ENCODE measurements at regions not wholly inside any gene's neighbourhood (a gene's known extent, or its start where the extent isn't known, plus 50 kb on each side); places are given as distances from the start of the nearest gene placed in this dataset.

DNA sequence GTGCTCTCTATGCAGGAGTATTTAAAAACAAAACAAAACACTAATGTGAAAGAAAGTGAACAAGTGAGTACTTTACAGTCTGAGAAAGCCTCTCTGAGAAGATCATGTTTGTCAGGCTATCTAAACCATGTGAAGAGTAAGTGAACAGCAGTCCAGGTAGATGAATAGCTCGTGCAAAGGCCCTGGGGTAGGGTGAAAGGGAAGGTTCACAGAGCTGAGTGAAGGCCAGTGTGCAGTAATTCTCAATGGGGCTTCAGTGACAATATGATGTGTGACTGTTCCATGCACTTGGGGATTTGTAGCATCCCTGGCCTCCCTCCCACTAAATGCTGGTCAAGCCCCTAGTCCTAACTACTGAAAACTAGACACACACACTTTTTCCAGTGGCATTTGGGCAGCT, 488.9 kb upstream of the JARID2 start:
- DNase-seq (ENCODE audit: low read depth, low spot score), result no peak
- Histone ChIP-seq H3K27ac (ENCODE audit: low read length) (no peak overlapping the region), H3K36me3 (ENCODE audit: control insufficient read depth, insufficient read depth, low read length) (no peaks in the 10 kb centered on the region), H3K9me3 (ENCODE audit: control insufficient read depth, insufficient read depth, low read depth, low read length) (no peaks in the 10 kb centered on the region), H3K4me1 (ENCODE audit: control insufficient read depth, insufficient read depth, low read length) (no peaks in the 10 kb centered on the region), H3K4me3 (ENCODE audit: low read depth in 2 of 2, low read length in 2 of 2) (no peak overlapping the region), H3K27me3 (ENCODE audit: control insufficient read depth, insufficient read depth, low read length) (no peaks in the 10 kb centered on the region)
- intact Hi-C loops (cut with micrococcal nuclease; ENCODE audit: unreplicated experiment), result no loop called here
- TF ChIP-seq TCF7L2 (IDR thresholded peaks at IDR 0.05; ENCODE audit: low read depth, low read length) (no peak), SIN3A (IDR thresholded peaks at IDR 0.05; ENCODE audit: borderline replicate concordance, insufficient read depth, low read depth, low read length) (no peak), POLR2AphosphoS5 (IDR thresholded peaks at IDR 0.05; ENCODE audit: low read depth, low read length) (no peak)
- TF ChIP-seq, protein P1, sequence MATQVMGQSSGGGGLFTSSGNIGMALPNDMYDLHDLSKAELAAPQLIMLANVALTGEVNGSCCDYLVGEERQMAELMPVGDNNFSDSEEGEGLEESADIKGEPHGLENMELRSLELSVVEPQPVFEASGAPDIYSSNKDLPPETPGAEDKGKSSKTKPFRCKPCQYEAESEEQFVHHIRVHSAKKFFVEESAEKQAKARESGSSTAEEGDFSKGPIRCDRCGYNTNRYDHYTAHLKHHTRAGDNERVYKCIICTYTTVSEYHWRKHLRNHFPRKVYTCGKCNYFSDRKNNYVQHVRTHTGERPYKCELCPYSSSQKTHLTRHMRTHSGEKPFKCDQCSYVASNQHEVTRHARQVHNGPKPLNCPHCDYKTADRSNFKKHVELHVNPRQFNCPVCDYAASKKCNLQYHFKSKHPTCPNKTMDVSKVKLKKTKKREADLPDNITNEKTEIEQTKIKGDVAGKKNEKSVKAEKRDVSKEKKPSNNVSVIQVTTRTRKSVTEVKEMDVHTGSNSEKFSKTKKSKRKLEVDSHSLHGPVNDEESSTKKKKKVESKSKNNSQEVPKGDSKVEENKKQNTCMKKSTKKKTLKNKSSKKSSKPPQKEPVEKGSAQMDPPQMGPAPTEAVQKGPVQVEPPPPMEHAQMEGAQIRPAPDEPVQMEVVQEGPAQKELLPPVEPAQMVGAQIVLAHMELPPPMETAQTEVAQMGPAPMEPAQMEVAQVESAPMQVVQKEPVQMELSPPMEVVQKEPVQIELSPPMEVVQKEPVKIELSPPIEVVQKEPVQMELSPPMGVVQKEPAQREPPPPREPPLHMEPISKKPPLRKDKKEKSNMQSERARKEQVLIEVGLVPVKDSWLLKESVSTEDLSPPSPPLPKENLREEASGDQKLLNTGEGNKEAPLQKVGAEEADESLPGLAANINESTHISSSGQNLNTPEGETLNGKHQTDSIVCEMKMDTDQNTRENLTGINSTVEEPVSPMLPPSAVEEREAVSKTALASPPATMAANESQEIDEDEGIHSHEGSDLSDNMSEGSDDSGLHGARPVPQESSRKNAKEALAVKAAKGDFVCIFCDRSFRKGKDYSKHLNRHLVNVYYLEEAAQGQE (IDR thresholded peaks at IDR 0.05; ENCODE audit: insufficient read depth in 1 of 2, low read depth in 2 of 2, low read length in 1 of 2), result no peak
- TF ChIP-seq, protein P2, sequence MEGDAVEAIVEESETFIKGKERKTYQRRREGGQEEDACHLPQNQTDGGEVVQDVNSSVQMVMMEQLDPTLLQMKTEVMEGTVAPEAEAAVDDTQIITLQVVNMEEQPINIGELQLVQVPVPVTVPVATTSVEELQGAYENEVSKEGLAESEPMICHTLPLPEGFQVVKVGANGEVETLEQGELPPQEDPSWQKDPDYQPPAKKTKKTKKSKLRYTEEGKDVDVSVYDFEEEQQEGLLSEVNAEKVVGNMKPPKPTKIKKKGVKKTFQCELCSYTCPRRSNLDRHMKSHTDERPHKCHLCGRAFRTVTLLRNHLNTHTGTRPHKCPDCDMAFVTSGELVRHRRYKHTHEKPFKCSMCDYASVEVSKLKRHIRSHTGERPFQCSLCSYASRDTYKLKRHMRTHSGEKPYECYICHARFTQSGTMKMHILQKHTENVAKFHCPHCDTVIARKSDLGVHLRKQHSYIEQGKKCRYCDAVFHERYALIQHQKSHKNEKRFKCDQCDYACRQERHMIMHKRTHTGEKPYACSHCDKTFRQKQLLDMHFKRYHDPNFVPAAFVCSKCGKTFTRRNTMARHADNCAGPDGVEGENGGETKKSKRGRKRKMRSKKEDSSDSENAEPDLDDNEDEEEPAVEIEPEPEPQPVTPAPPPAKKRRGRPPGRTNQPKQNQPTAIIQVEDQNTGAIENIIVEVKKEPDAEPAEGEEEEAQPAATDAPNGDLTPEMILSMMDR (IDR thresholded peaks at IDR 0.05), result no peak
- BruUV-seq (replicated peaks), result no TSS peak
- ChIA-PET CTCF (no interaction called here), POLR2A (no interaction called here)
- no peak for ATAC-seq
- in situ Hi-C loops (cut with HindIII; ENCODE audit: low pct_unique_long_range_greater_than_20kb, low sequenced_read_pairs), result no loop called here

DNA sequence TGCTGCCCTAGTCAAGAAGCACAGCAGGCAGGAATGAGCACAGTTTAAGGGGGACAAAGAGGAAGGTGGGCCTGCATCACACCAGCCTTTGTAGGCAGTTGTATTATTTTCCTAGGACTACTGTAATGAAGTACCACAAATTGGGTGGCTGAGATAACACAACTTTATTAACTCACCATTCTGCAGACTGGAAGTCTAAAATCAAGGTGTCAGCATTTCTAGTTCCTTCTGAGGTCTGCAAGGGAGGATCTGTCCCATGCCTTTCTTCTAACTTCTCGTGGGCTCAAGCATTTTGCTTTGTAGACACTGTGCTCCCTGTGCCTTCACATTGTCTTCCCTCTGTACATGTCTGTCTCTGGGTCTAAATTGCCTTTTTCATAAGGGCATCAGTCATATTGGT, 488.5 kb upstream of the JARID2 start:
- Histone ChIP-seq H3K4me1 (ENCODE audit: control insufficient read depth, insufficient read depth, low read length) (no peaks in the 10 kb centered on the region), H3K27ac (ENCODE audit: low read length) (no peak overlapping the region), H3K4me3 (ENCODE audit: low read depth in 2 of 2, low read length in 2 of 2) (no peak overlapping the region), H3K36me3 (ENCODE audit: control insufficient read depth, insufficient read depth, low read length) (no peaks in the 10 kb centered on the region), H3K27me3 (ENCODE audit: control insufficient read depth, insufficient read depth, low read length) (no peaks in the 10 kb centered on the region), H3K9me3 (ENCODE audit: control insufficient read depth, insufficient read depth, low read depth, low read length) (no peaks in the 10 kb centered on the region)
- in situ Hi-C loops (cut with HindIII; ENCODE audit: low pct_unique_long_range_greater_than_20kb, low sequenced_read_pairs), result no loop called here
- ChIA-PET CTCF (no interaction called here), POLR2A (no interaction called here)
- intact Hi-C loops (cut with micrococcal nuclease; ENCODE audit: unreplicated experiment), result no loop called here
- TF ChIP-seq, protein P2 (IDR thresholded peaks at IDR 0.05), result no peak
- TF ChIP-seq SIN3A (IDR thresholded peaks at IDR 0.05; ENCODE audit: borderline replicate concordance, insufficient read depth, low read depth, low read length) (no peak), TCF7L2 (IDR thresholded peaks at IDR 0.05; ENCODE audit: low read depth, low read length) (no peak), POLR2AphosphoS5 (IDR thresholded peaks at IDR 0.05; ENCODE audit: low read depth, low read length) (no peak)
- TF ChIP-seq, protein P1 (IDR thresholded peaks at IDR 0.05; ENCODE audit: insufficient read depth in 1 of 2, low read depth in 2 of 2, low read length in 1 of 2), result no peak
- ATAC-seq (no peak), DNase-seq (ENCODE audit: low read depth, low spot score) (no peak)
- BruUV-seq (replicated peaks), result no TSS peak
